ENCODE measurements at regions not wholly inside any gene's neighbourhood (a gene's known extent, or its start where the extent isn't known, plus 50 kb on each side); places are given as distances from the start of the nearest gene placed in this dataset.

DNA sequence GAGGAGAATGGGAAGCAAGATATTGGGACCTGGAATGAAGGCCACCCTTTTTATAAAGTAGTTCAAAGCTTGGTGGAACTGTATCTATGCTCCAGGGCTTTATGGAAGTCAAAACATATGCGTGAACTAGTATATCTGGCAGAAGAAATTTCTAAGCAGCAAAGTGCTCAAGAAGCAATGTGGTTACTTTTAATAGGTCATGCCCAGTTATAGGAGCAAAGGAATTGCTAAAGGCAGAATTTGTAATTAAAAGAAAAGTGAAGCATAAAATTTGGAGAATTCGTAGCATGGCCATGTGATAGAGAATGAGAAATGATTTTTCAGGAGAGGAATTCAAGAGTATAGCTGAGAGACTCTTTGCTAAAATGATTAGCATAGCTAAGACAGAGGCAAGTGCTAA, 1110.4 kb downstream of the XPNPEP1 start:
- DNase-seq (ENCODE audit: low read depth in 1 of 2, low spot score in 1 of 2) (no peak), ATAC-seq (no peak), FAIRE-seq (no peak)
- POLR2A ChIA-PET, result no interaction called here
- Histone ChIP-seq H3K4me1 (no peaks in the 10 kb centered on the region), H3K4me2 (no peak overlapping the region), H3K9me3 (no peaks in the 10 kb centered on the region), H3K27ac (no peak overlapping the region), H3K4me3 (no peak overlapping the region)
- WGBS (ENCODE audit: missing lambda C conversion rate), result 0% methylated on average over 2 of the region's 2 CpGs
- CTCF ChIA-PET, result no interaction called here
- TF ChIP-seq ESRRA (IDR thresholded peaks at IDR 0.05; ENCODE audit: borderline replicate concordance, low read length), result no peak
- no peak for TF ChIP-seq MAZ (IDR thresholded peaks at IDR 0.05; ENCODE audit: borderline replicate concordance, low read depth, low read length)
- no peak for TF ChIP-seq HOXA7 (CRISPR knock-in tag; IDR thresholded peaks at IDR 0.05)
- TF ChIP-seq CEBPB (IDR thresholded peaks at IDR 0.05), result no peak
- TF ChIP-seq, protein P1, sequence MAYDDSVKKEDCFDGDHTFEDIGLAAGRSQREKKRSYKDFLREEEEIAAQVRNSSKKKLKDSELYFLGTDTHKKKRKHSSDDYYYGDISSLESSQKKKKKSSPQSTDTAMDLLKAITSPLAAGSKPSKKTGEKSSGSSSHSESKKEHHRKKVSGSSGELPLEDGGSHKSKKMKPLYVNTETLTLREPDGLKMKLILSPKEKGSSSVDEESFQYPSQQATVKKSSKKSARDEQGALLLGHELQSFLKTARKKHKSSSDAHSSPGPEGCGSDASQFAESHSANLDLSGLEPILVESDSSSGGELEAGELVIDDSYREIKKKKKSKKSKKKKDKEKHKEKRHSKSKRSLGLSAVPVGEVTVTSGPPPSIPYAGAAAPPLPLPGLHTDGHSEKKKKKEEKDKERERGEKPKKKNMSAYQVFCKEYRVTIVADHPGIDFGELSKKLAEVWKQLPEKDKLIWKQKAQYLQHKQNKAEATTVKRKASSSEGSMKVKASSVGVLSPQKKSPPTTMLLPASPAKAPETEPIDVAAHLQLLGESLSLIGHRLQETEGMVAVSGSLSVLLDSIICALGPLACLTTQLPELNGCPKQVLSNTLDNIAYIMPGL (CRISPR knock-in tag; IDR thresholded peaks at IDR 0.05; ENCODE audit: borderline replicate concordance), result no peak
- no peak for TF ChIP-seq CHD2 (IDR thresholded peaks at IDR 0.05; ENCODE audit: low read length, partially characterized antibody)
- no peak for TF ChIP-seq RAD21 (conservative IDR thresholded peaks at IDR 0.05 in 1 of 2, IDR thresholded peaks at IDR 0.05 in 1 of 2)
- TF ChIP-seq ZNF302 (CRISPR knock-in tag; IDR thresholded peaks at IDR 0.05), result no peak
- TF ChIP-seq FOXS1 (CRISPR knock-in tag; IDR thresholded peaks at IDR 0.05), result no peak
- TF ChIP-seq HOXB13 (CRISPR knock-in tag; IDR thresholded peaks at IDR 0.05; ENCODE audit: low read depth), result no peak
- TF ChIP-seq, protein P2, sequence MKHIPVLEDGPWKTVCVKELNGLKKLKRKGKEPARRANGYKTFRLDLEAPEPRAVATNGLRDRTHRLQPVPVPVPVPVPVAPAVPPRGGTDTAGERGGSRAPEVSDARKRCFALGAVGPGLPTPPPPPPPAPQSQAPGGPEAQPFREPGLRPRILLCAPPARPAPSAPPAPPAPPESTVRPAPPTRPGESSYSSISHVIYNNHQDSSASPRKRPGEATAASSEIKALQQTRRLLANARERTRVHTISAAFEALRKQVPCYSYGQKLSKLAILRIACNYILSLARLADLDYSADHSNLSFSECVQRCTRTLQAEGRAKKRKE (CRISPR knock-in tag; IDR thresholded peaks at IDR 0.05; ENCODE audit: low read depth), result no peak

DNA sequence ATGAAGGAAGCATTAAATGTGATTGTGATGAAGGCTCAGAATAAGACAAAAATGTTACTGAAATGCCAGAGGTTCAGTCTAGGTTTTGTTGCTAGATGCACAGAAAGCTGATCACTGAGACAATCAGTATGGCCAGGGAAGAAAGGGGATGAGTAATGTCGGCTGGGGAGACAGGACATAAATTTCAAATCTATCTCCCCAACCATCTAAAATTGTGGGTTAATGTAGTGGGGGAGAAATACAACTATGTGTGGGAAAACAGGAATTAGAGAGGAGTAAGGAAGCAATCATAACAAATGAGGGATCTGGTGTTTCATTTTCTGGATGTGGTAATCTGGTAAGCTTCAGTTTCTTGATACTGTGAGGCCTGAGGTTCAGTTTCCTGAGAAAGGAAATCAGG, 1111.0 kb downstream of the XPNPEP1 start:
- 0% methylated on average over 1 of the region's 1 CpG for WGBS (ENCODE audit: missing lambda C conversion rate)
- Histone ChIP-seq H3K4me1 (no peaks in the 10 kb centered on the region), H3K27ac (no peak overlapping the region), H3K9me3 (no peaks in the 10 kb centered on the region), H3K4me3 (no peak overlapping the region), H3K4me2 (no peak overlapping the region)
- POLR2A ChIA-PET, result no interaction called here
- DNase-seq (ENCODE audit: low read depth in 1 of 2, low spot score in 1 of 2) (no peak), ATAC-seq (no peak), FAIRE-seq (no peak)
- CTCF ChIA-PET, result no interaction called here
- TF ChIP-seq RARB (CRISPR knock-in tag; IDR thresholded peaks at IDR 0.05) (no peak), RFX5 (IDR thresholded peaks at IDR 0.05) (no peak), CBX2 (IDR thresholded peaks at IDR 0.05; ENCODE audit: borderline replicate concordance, low read depth) (no peak), CHD2 (IDR thresholded peaks at IDR 0.05; ENCODE audit: low read length, partially characterized antibody) (no peak), MAFK (IDR thresholded peaks at IDR 0.05; ENCODE audit: partially characterized antibody) (no peak), CEBPB (IDR thresholded peaks at IDR 0.05) (no peak), GATA3 (IDR thresholded peaks at IDR 0.05; ENCODE audit: borderline replicate concordance) (no peak), ZNF302 (CRISPR knock-in tag; IDR thresholded peaks at IDR 0.05) (no peak), ZC3H11A (IDR thresholded peaks at IDR 0.05) (no peak), ZSCAN20 (CRISPR knock-in tag; IDR thresholded peaks at IDR 0.05) (no peak), EP300 (IDR thresholded peaks at IDR 0.05) (no peak), JUN (IDR thresholded peaks at IDR 0.05) (no peak), SMC3 (IDR thresholded peaks at IDR 0.05) (no peak), EHF (CRISPR knock-in tag; IDR thresholded peaks at IDR 0.05) (no peak), POLR2AphosphoS2 (conservative IDR thresholded peaks at IDR 0.05; ENCODE audit: low read length) (no peak), CBX8 (IDR thresholded peaks at IDR 0.05) (no peak), POLR2A (IDR thresholded peaks at IDR 0.05; ENCODE audit: low read length) (no peak)
- TF ChIP-seq, protein P3, sequence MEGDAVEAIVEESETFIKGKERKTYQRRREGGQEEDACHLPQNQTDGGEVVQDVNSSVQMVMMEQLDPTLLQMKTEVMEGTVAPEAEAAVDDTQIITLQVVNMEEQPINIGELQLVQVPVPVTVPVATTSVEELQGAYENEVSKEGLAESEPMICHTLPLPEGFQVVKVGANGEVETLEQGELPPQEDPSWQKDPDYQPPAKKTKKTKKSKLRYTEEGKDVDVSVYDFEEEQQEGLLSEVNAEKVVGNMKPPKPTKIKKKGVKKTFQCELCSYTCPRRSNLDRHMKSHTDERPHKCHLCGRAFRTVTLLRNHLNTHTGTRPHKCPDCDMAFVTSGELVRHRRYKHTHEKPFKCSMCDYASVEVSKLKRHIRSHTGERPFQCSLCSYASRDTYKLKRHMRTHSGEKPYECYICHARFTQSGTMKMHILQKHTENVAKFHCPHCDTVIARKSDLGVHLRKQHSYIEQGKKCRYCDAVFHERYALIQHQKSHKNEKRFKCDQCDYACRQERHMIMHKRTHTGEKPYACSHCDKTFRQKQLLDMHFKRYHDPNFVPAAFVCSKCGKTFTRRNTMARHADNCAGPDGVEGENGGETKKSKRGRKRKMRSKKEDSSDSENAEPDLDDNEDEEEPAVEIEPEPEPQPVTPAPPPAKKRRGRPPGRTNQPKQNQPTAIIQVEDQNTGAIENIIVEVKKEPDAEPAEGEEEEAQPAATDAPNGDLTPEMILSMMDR (IDR thresholded peaks at IDR 0.05), result no peak
- TF ChIP-seq, protein P4, sequence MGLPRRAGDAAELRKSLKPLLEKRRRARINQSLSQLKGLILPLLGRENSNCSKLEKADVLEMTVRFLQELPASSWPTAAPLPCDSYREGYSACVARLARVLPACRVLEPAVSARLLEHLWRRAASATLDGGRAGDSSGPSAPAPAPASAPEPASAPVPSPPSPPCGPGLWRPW (IDR thresholded peaks at IDR 0.05), result no peak
